Endothelial cell of umbilical vein (primary cell): ENCODE measurements at regions not wholly inside any gene's neighbourhood (a gene's known extent, or its start where the extent isn't known, plus 50 kb on each side); places are given as distances from the start of the nearest gene placed in this dataset.

Experiments used
- BruUV-seq: library from RNA; stranded (reverse); fragments of 400-500 nt; replicated peaks from 2 replicates; lab custom pipeline; 2021; lab: Mats Ljungman, UMichigan
- CTCF ChIA-PET: fragments of 300-600, 350-600 bp; sonication (Branson Sonifier 250); formaldehyde crosslinking; loops from one replicate; lab custom pipeline; 2021; ENCODE audit warnings: antibody characterized with exemption, inconsistent platforms; lab: Charles Lee
- POLR2A ChIA-PET: fragments of 300-600, 350-600 bp; sonication (Branson Sonifier 250); formaldehyde crosslinking; loops from one replicate; lab custom pipeline; 2021; ENCODE audit warnings: antibody characterized with exemption, inconsistent platforms; lab: Charles Lee
- DNase-seq: peaks from one replicate; pipeline ENCODE4 v3.0.0-alpha.2; 2011; ENCODE audit warnings: low read depth, low spot score
- FAIRE-seq: peaks from 2 replicates; lab custom pipeline; 2011; peaks lifted over from hg19 to GRCh38; lab: Jason Lieb, UNC
- H2AFZ ChIP-seq: 2 replicates; pipeline ENCODE4 v1.6.0; 2012; ENCODE audit warnings: low read depth, low read length, control low read depth, inconsistent platforms
- H3K27ac ChIP-seq: 2 replicates; pipeline ENCODE4 v1.5.1; 2011; ENCODE audit warnings: low read depth, mild to moderate bottlenecking, control low read depth, low read length, moderate library complexity; ENCODE audit not compliant: insufficient read depth
- H3K27me3 ChIP-seq, 2 experiments: 2 replicates each; pipeline versions ENCODE4 v1.6.0 to v1.6.1; 2011; ENCODE audit warnings: low read length in 2 of 2, mixed read lengths in 1 of 2; ENCODE audit not compliant: control insufficient read depth in 2 of 2, insufficient read depth in 2 of 2
- H3K36me3 ChIP-seq, 2 experiments: 2 replicates in 1 of 2; 3 replicates in 1 of 2; pipeline ENCODE4 v1.5.1; 2011; ENCODE audit warnings: low read length in 2 of 2, mild to moderate bottlenecking in 1 of 2, moderate library complexity in 1 of 2; ENCODE audit not compliant: control insufficient read depth in 2 of 2, insufficient read depth in 2 of 2; ENCODE audit errors: extremely low read depth in 1 of 2
- H3K4me1 ChIP-seq: 3 replicates; pipeline ENCODE4 v1.5.1; 2011; ENCODE audit warnings: mild to moderate bottlenecking, low read length; ENCODE audit not compliant: control insufficient read depth, insufficient read depth; ENCODE audit errors: extremely low read depth
- H3K4me2 ChIP-seq: 2 replicates; pipeline ENCODE4 v1.6.1; 2011; ENCODE audit warnings: low read length, control low read depth, mixed read lengths; ENCODE audit not compliant: insufficient read depth
- H3K4me3 ChIP-seq, 3 experiments: fragments of 200-600 bp in 1 of 3; sonication (generic), shearing (Covaris generic) in 1 of 3; replicated peaks in 1 of 3; 2 replicates each; pipeline ENCODE4 v1.5.1; 2011 to 2016; ENCODE audit warnings: control low read depth in 3 of 3, low read length in 3 of 3, mild to moderate bottlenecking in 2 of 3, inconsistent platforms in 1 of 3, low read depth in 1 of 3, moderate library complexity in 1 of 3; ENCODE audit not compliant: insufficient read depth in 1 of 3
- H3K79me2 ChIP-seq: 2 replicates; pipeline ENCODE4 v1.6.0; 2012; ENCODE audit warnings: low read length, inconsistent platforms; ENCODE audit not compliant: control insufficient read depth, insufficient read depth
- H3K9ac ChIP-seq: replicated peaks from 2 replicates; pipeline ENCODE3; 2011; ENCODE audit warnings: low read length, control low read depth; ENCODE audit not compliant: insufficient read depth; ENCODE audit errors: extremely low read depth
- H3K9me1 ChIP-seq: replicated peaks from 3 replicates; pipeline ENCODE4 v1.6.0; 2011; ENCODE audit warnings: mild to moderate bottlenecking, low read length; ENCODE audit not compliant: control insufficient read depth, insufficient read depth; ENCODE audit errors: extremely low read depth
- H3K9me3 ChIP-seq: replicated peaks from 2 replicates; pipeline ENCODE4 v1.5.1; 2012; ENCODE audit warnings: low read length, inconsistent platforms; ENCODE audit not compliant: control insufficient read depth, insufficient read depth
- H4K20me1 ChIP-seq: replicated peaks from 2 replicates; pipeline ENCODE3; 2011; ENCODE audit warnings: mild to moderate bottlenecking, low read length; ENCODE audit not compliant: control insufficient read depth, insufficient read depth; ENCODE audit errors: extremely low read depth
- EZH2 ChIP-seq: IDR thresholded peaks from 2 replicates; pipeline ENCODE4 v1.6.1; 2012; ENCODE audit warnings: borderline replicate concordance, low read depth, mild to moderate bottlenecking, moderate library complexity, low read length, inconsistent platforms; ENCODE audit not compliant: severe bottlenecking
- GATA2 ChIP-seq: IDR thresholded peaks from 2 replicates; pipeline ENCODE4 v1.7.0; 2011; ENCODE audit warnings: low read depth, mild to moderate bottlenecking, moderate library complexity, mixed read lengths, low read length; ENCODE audit not compliant: insufficient read length, insufficient read depth
- JUN ChIP-seq: IDR thresholded peaks from 2 replicates; pipeline ENCODE4 v1.6.1; 2011; ENCODE audit warnings: borderline replicate concordance, low read depth; ENCODE audit not compliant: insufficient read length, insufficient read depth
- MYC ChIP-seq: IDR thresholded peaks from one replicate; pipeline ENCODE4 v1.6.1; 2011; ENCODE audit warnings: mild to moderate bottlenecking, low read depth, low read length
- POLR2A ChIP-seq: IDR thresholded peaks from 2 replicates; pipeline ENCODE4 v1.6.1; 2012; ENCODE audit warnings: low read depth, mild to moderate bottlenecking, control low read depth, low read length
- POLR2AphosphoS5 ChIP-seq: IDR thresholded peaks from 2 replicates; pipeline ENCODE4 v1.6.1; 2012; ENCODE audit warnings: low read depth, mild to moderate bottlenecking, control low read depth, low read length, moderate library complexity; ENCODE audit not compliant: insufficient read depth
- dilution Hi-C: fragments of 300-500 bp; cut with MboI; formaldehyde crosslinking; loops from one replicate; pipeline ENCODE4 v1.15.0; 2019; ENCODE audit warnings: low sequenced_read_pairs; ENCODE audit not compliant: extremely low pct_ligation_motif_present
- intact Hi-C: fragments of 100-400 bp; cut with micrococcal nuclease; formaldehyde crosslinking; loops from one replicate; pipeline ENCODE4 v1.10.0; 2022
- TF ChIP-seq, protein P1 (sequence below), 2 donors: IDR thresholded peaks; 1 replicate in 1 of 2; 2 replicates in 1 of 2; pipeline ENCODE4 v1.5.1; 2011; ENCODE audit warnings: low read length in 2 of 2, mild to moderate bottlenecking in 2 of 2, moderate library complexity in 2 of 2, control low read depth in 1 of 2, inconsistent platforms in 1 of 2, low read depth in 1 of 2; ENCODE audit not compliant: insufficient read depth in 1 of 2; ENCODE audit errors: extremely low read depth in 1 of 2
- TF ChIP-seq, protein P2 (sequence below): IDR thresholded peaks from 2 replicates; pipeline ENCODE4 v1.6.1; 2011; ENCODE audit not compliant: insufficient read depth, insufficient read length

- intact Hi-C loops: no loop called here
- DNase-seq: no peak
- H3K9ac ChIP-seq: no peak overlapping the region
- FAIRE-seq: no peak
- ChIA-PET POLR2A (no interaction called here), CTCF (no interaction called here)
- H3K4me1 ChIP-seq: no peaks in the 10 kb centered on the region
- no TSS peak for BruUV-seq
- H3K4me2 ChIP-seq: no peak overlapping the region
- no peak overlapping the region for H3K4me3 ChIP-seq
- H3K9me3 ChIP-seq: no peaks in the 10 kb centered on the region
- H4K20me1 ChIP-seq: no peaks in the 10 kb centered on the region
- H3K79me2 ChIP-seq: no peaks in the 10 kb centered on the region
- H3K27ac ChIP-seq: no peak overlapping the region
- H3K9me1 ChIP-seq: no peaks in the 10 kb centered on the region
- TF ChIP-seq GATA2 (no peak), EZH2 (no peak), MYC (no peak), POLR2A (no peak), JUN (no peak), POLR2AphosphoS5 (no peak)
- TF ChIP-seq, protein P1, sequence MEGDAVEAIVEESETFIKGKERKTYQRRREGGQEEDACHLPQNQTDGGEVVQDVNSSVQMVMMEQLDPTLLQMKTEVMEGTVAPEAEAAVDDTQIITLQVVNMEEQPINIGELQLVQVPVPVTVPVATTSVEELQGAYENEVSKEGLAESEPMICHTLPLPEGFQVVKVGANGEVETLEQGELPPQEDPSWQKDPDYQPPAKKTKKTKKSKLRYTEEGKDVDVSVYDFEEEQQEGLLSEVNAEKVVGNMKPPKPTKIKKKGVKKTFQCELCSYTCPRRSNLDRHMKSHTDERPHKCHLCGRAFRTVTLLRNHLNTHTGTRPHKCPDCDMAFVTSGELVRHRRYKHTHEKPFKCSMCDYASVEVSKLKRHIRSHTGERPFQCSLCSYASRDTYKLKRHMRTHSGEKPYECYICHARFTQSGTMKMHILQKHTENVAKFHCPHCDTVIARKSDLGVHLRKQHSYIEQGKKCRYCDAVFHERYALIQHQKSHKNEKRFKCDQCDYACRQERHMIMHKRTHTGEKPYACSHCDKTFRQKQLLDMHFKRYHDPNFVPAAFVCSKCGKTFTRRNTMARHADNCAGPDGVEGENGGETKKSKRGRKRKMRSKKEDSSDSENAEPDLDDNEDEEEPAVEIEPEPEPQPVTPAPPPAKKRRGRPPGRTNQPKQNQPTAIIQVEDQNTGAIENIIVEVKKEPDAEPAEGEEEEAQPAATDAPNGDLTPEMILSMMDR (IDR thresholded peaks at IDR 0.05; ENCODE audit: extremely low read depth in 1 of 2, insufficient read depth in 1 of 2, low read depth in 1 of 2, low read length in 2 of 2): no peak
- TF ChIP-seq, protein P2, sequence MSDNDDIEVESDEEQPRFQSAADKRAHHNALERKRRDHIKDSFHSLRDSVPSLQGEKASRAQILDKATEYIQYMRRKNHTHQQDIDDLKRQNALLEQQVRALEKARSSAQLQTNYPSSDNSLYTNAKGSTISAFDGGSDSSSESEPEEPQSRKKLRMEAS: no peak
- dilution Hi-C loops: no loop called here
- H2AFZ ChIP-seq: no peak overlapping the region
- no peaks in the 10 kb centered on the region for H3K36me3 ChIP-seq
- no peaks in the 10 kb centered on the region for H3K27me3 ChIP-seq
Measured at GRCh38 chrX:20670611-20671010, 403.9 kb upstream of the RPS6KA3 start.
